SU-DHL-6 (cell line): ENCODE measurements at regions not wholly inside any gene's neighbourhood (a gene's known extent, or its start where the extent isn't known, plus 50 kb on each side); places are given as distances from the start of the nearest gene placed in this dataset.

Experiments
- CTCF ChIP-seq: fragments of 200-600 bp; sonication (generic); IDR thresholded peaks from one replicate; pipeline ENCODE4 v1.5.1; 2017; ENCODE audit warnings: antibody characterized with exemption, mild to moderate bottlenecking, low read length, moderate library complexity; ENCODE audit not compliant: insufficient read depth, poor library complexity, severe bottlenecking
- EZH2phosphoT487 ChIP-seq: fragments of 200-600 bp; sonication (generic), shearing (Covaris generic); conservative IDR thresholded peaks from 2 replicates; pipeline ENCODE4 v1.6.1; 2018; ENCODE audit warnings: mild to moderate bottlenecking, antibody characterized with exemption, low read length, moderate library complexity, mixed read lengths

- no peak for TF ChIP-seq CTCF
- TF ChIP-seq EZH2phosphoT487, result no peak
These were observed 794.3 kb downstream of the NR2F2 start for GRCh38 chr15:97124790-97125189.
